ENCODE measurements at regions not wholly inside any gene's neighbourhood (a gene's known extent, or its start where the extent isn't known, plus 50 kb on each side); places are given as distances from the start of the nearest gene placed in this dataset.
A peak's percentile ranks its signal among the peaks of the same experiment; 100 is the strongest.

- DNase-seq, result no peak
Measured at GRCh38 chr15:77557564-77557963, 75.1 kb downstream of the LINGO1 start.

DNA sequence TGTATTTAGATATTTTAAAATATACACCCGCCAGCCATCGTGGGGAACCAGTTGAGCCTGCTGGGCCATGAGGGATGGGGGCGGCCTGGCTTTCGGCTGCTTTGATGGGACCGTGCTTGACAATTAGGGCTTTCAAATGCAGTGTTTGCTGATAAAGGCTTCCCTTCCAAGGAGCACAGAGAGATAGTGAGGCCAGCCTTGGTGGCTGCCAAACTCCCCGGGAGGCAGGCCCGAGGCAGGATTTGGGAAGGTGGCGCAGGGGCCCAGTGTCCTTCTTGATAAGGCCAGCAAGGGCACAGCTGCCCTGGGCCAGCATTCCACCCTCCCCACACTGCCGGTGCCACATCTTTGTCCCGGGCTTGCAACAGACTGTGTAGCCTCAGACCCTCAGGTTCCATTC is 75.6 kb downstream of the LINGO1 start:
- DNase-seq, result no peak

GRCh38 chr15:77556622-77557021 is 76.1 kb downstream of the LINGO1 start:
- no peak for DNase-seq

DNA sequence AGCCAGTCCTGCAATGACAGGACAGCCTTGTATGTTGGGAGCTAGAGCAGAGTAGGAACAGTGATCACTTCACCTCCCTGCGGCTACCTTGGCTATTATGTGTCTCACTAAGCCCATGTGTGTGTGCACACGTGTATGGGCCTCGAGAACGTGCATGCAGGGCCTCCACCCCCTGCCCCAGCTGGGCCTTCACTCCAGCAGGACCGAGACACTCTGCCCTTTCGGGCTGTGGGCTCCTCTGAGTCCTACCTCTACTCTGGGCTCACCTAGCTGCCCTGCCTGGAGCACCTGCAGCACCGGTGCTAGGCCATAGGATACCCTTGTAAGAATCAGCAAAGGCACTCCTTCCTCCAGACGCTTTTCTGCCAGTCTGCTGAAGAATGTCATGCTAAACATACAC is 77.5 kb downstream of the LINGO1 start:
- no peak for DNase-seq

GRCh38 chr15:77554306-77555080 is 78.2 kb downstream of the LINGO1 start:
- DNase-seq, result no peak

GRCh38 chr15:77553695-77554094 is 79.0 kb downstream of the LINGO1 start:
- no peak for DNase-seq

GRCh38 chr15:77553257-77553656 is 79.5 kb downstream of the LINGO1 start:
- DNase-seq, result no peak

DNA sequence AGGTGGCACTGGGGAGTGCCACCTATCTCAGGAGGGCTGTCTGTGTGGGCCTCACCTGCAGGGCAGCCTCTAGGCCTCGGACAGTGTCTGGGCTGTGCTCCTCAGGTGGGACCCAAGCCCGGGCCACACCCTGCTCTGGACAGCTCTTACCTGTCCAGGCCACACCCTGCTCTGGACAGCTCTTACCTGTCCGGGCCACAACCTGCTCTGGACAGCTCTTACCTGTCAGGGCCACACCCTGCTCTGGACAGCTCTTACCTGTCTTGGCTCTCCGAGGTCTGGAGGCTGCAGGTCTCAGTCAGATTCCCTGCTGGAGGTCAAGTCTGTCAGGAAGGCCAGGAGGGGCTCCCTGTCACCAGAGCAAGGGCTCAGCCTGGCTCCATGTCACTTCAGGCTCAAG is 80.6 kb downstream of the LINGO1 start:
- no peak for DNase-seq

GRCh38 chr15:77550301-77551251 is 82.1 kb downstream of the LINGO1 start:
- DNase-seq, result no peak

- no peak for DNase-seq
Measured at GRCh38 chr15:77549576-77550288, 83.0 kb downstream of the LINGO1 start.

GRCh38 chr15:77548589-77549557 is 83.8 kb downstream of the LINGO1 start:
- DNase-seq, result no peak

DNA sequence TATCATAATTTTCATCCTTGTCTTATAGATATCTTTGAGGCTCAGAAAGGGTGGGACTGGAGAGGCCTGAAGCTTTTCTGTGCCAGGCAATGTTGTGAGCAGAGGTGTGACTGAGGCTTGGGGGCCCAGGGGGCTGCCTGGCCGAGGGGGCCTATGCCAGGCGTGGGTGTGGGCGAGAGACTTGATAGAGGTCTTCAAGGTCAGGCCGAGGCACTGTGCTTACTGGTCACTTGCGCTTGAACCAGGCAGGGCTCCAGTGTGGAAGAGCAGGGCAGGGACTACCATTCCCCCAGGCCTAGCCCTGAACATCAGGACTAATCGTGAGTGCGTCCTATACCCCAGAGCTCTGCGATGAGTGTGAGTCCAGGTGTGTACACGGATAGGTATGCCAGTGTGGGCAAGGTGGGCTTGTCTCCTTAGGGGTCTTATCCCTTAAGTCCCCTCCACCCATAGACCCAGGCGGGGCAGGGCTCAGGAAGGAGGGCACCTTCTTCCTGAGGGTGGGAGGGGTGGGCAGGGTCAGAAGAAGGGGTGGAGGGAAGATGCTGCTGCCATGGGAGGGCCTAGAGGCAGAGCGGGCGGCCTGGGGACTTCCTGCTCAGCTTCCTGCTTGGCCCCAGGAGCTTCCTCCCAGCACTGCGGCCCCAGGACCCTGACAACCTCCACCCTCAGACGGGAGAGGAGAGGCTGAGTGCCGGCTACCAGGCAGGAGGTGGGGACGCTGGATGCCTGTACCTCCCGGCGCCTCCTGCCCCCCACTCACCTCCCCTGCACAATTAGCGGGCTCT is 84.7 kb downstream of the LINGO1 start:
- DNase-seq, result no peak

DNA sequence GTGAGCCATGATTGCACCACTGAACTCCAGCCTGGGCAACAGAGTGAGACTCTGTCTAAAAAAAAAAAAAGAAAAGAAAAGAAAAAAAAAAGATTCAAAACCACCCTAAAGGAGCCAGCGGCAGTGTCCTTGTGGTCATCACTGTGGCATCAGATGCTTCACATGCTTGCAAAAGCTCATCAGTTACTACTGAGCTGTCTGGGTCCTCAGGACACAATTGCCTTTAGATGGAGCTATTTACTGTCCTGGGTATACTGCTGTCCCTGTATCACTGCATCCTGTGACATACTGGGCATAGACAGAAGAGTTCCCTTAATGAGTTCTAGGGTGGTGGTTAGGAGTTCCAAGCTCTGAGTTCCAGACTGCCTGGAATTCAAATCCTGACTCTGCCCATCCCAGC is 85.8 kb downstream of the LINGO1 start:
- no peak for DNase-seq

- no peak for DNase-seq
Measured at GRCh38 chr15:77546050-77546501, 86.6 kb downstream of the LINGO1 start.

- DNase-seq, result no peak
Measured at GRCh38 chr15:77545058-77545457, 87.7 kb downstream of the LINGO1 start.

DNA sequence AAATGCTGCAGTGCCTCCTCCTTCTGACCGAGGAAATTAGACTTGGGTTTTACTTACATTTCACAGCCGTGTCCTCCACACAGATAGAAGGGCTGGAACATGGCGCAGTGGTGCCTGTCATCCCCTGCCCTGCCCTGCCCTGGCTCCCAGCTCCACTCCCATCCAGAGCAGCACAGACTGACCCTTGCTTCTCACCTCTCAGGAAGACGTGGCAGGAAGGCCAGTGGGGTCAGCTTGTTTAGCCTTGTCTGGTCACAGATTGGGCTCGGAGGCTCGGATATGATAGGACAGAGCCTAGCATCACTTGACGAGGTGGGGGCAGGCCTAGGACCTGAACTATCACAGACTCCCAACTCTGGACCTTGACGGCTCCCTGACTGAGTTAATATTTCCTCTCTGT is 88.5 kb downstream of the LINGO1 start:
- no peak for DNase-seq

- DNase-seq, result peak; percentile 74
Measured at GRCh38 chr15:77543159-77543882, 89.4 kb downstream of the LINGO1 start.

DNA sequence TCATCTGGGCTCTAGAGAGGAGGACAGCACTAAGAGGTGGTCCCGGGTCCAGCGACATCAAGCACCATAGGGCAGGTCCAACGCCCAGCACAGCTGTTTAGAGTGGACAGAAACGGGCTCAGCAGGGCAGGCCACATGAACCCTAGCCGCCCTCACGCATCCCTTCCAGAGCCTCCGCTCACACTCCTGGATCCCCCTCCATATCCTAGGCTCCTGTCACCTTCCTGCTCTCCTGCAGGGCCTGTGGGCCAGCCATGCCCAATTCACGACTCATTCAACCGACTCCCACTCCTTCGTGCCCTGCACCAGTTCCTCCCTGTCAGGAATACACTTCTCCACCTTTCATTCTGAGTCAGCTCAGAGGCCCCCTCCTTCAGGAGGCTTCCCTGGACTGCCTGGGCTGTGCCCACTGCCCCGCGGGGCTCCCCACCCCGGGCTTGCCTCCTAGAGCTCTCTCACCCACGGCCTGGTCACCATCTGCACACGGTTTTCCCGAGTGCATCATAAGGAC is 90.2 kb downstream of the LINGO1 start:
- no peak for DNase-seq

DNA sequence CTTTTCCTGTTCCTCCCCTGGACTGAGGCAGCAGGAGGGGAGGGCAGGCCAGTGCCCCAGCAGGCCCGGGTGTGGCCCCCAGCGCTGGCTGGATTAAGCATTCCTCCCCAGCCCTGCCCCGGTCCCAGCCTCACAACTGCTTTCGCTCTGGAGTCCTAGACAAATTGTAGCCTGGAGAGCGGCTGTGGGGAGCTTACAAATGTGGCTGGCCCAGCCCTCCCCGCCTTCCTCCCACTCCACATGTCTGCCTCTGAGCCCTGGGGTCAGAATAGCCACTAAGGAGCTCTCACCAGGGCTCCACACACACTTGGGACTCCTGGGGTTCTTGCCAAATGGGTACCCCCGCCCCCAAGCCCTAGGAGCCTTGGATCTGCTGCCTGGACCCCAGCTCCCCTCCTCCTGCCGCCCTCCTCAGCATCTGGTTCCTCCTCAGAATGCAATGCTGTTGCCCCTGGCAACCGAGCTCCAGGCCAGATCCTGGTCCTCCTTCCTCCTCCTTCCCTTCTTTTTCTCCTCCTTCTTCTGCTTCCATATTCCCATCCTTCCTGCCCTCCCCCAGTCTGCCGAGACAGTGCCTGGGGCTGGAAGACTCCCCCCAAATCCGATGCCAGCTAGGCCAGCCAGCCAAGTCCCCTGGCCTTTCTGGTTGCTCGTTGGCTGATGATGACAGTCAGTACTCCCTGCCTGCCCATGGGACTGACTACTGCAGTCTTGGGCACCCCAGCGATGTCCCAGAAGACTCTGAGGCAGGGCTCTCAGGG is 91.1 kb downstream of the LINGO1 start:
- no peak for DNase-seq

Measured in CD4-positive, alpha-beta T cell treated with Interleukin-12 subunit alpha and Interleukin-12 subunit beta, for 1 hour (primary cell).